Keratinocyte (primary cell): ENCODE measurements at regions not wholly inside any gene's neighbourhood (a gene's known extent, or its start where the extent isn't known, plus 50 kb on each side); places are given as distances from the start of the nearest gene placed in this dataset.

ENCODE experiments used
- DNase-seq: peaks from one replicate; pipeline ENCODE4 v3.0.0-alpha.2; 2011; ENCODE audit warnings: low read depth, missing footprints, low spot score
- FAIRE-seq: peaks from 2 replicates; lab custom pipeline; 2011; peaks lifted over from hg19 to GRCh38; lab: Jason Lieb, UNC
- H2AFZ ChIP-seq: 2 replicates; pipeline ENCODE4 v1.6.0; 2012; ENCODE audit warnings: low read length, control low read depth, inconsistent platforms; ENCODE audit not compliant: control insufficient read depth
- H3K27ac ChIP-seq: 2 replicates; pipeline ENCODE4 v1.5.1; 2011; ENCODE audit warnings: low read length; ENCODE audit not compliant: control insufficient read depth, insufficient read depth
- H3K27me3 ChIP-seq: 3 replicates; pipeline ENCODE4 v1.6.0; 2011; ENCODE audit warnings: low read length; ENCODE audit not compliant: control insufficient read depth, insufficient read depth; ENCODE audit errors: extremely low read depth
- H3K36me3 ChIP-seq, 2 experiments: 2 replicates in 1 of 2; 3 replicates in 1 of 2; pipeline ENCODE4 v1.5.1; 2011; ENCODE audit warnings: low read length in 2 of 2, mild to moderate bottlenecking in 1 of 2; ENCODE audit not compliant: control insufficient read depth in 2 of 2, insufficient read depth in 2 of 2; ENCODE audit errors: extremely low read depth in 1 of 2
- H3K4me1 ChIP-seq: 3 replicates; pipeline ENCODE4 v1.5.1; 2011; ENCODE audit warnings: low read length; ENCODE audit not compliant: control insufficient read depth, insufficient read depth; ENCODE audit errors: extremely low read depth
- H3K4me2 ChIP-seq: 3 replicates; pipeline ENCODE4 v1.6.0; 2011; ENCODE audit warnings: low read depth, low read length; ENCODE audit not compliant: control insufficient read depth, insufficient read depth; ENCODE audit errors: extremely low read depth
- H3K4me3 ChIP-seq, 3 experiments: fragments of 200-600 bp in 1 of 3; sonication (generic) in 1 of 3; 2 replicates in 2 of 3; 3 replicates in 1 of 3; pipeline ENCODE4 v1.5.1; 2011 to 2016; ENCODE audit warnings: low read length in 3 of 3, mild to moderate bottlenecking in 3 of 3, control low read depth in 2 of 3, inconsistent platforms in 1 of 3, low read depth in 1 of 3, mixed read lengths in 1 of 3, mixed run types in 1 of 3, moderate library complexity in 1 of 3; ENCODE audit not compliant: control insufficient read depth in 2 of 3, insufficient read depth in 2 of 3; ENCODE audit errors: extremely low read depth in 1 of 3
- H3K79me2 ChIP-seq: 2 replicates; pipeline ENCODE4 v1.6.0; 2012; ENCODE audit warnings: low read length; ENCODE audit not compliant: control insufficient read depth, insufficient read depth
- H3K9ac ChIP-seq: 3 replicates; pipeline ENCODE4 v1.6.0; 2011; ENCODE audit warnings: low read length; ENCODE audit not compliant: control insufficient read depth, insufficient read depth; ENCODE audit errors: extremely low read depth
- H3K9me1 ChIP-seq: 3 replicates; pipeline ENCODE4 v1.6.0; 2011; ENCODE audit warnings: low read length; ENCODE audit not compliant: control insufficient read depth, insufficient read depth; ENCODE audit errors: extremely low read depth
- H3K9me3 ChIP-seq: 2 replicates; pipeline ENCODE4 v1.5.1; 2012; ENCODE audit warnings: low read depth, low read length; ENCODE audit not compliant: control insufficient read depth
- H4K20me1 ChIP-seq: 3 replicates; pipeline ENCODE4 v1.6.0; 2011; ENCODE audit warnings: low read length; ENCODE audit not compliant: control insufficient read depth, insufficient read depth; ENCODE audit errors: extremely low read depth
- EZH2 ChIP-seq: IDR thresholded peaks from one replicate; pipeline ENCODE4 v1.6.1; 2012; ENCODE audit warnings: inconsistent platforms, mild to moderate bottlenecking, low read length, moderate library complexity
- dilution Hi-C: fragments of 300-500 bp; cut with MboI; formaldehyde crosslinking; loops from one replicate; pipeline ENCODE4 v1.7.0; 2020; ENCODE audit warnings: low sequenced_read_pairs; ENCODE audit not compliant: extremely low pct_ligation_motif_present
- TF ChIP-seq, protein P1 (sequence below), 3 experiments: IDR thresholded peaks in 1 of 3; conservative IDR thresholded peaks in 1 of 3; optimal IDR thresholded peaks in 1 of 3; 2 replicates in 2 of 3; 3 replicates in 1 of 3; pipeline versions ENCODE3 to v1.5.1; 2011; ENCODE audit warnings: low read length in 3 of 3, mild to moderate bottlenecking in 3 of 3, moderate library complexity in 2 of 3, control low read depth in 1 of 3, inconsistent platforms in 1 of 3; ENCODE audit not compliant: insufficient read depth in 2 of 3; ENCODE audit errors: extremely low read depth in 1 of 3

DNA sequence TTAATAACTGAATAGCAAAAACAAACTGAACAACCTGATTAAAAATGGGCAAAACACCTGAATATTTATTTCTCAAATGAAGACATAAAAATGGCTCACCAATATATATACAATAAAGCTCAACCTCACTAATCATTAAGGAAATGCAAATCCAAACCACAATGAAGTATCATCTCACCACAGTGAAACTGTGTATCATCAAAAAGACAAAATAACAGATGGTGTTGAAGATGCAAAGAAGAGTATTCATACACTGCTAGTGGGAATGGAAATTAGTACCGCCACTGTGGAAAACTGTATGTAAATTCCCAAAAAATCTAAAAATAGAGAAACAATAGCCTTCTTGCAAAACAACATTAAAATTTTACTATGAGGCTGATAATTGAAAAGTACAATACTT is 1660.1 kb upstream of the B3GALT2 start:
- FAIRE-seq (no peak), DNase-seq (no peak)
- no peak overlapping the region for H3K4me3 ChIP-seq
- no peaks in the 10 kb centered on the region for H3K4me1 ChIP-seq
- dilution Hi-C loops, result no loop called here
- H3K36me3 ChIP-seq, result no peaks in the 10 kb centered on the region
- no peak overlapping the region for H3K4me2 ChIP-seq
- H3K9me3 ChIP-seq, result no peaks in the 10 kb centered on the region
- no peaks in the 10 kb centered on the region for H4K20me1 ChIP-seq
- H3K9ac ChIP-seq, result no peak overlapping the region
- TF ChIP-seq EZH2, result no peak
- TF ChIP-seq, protein P1, sequence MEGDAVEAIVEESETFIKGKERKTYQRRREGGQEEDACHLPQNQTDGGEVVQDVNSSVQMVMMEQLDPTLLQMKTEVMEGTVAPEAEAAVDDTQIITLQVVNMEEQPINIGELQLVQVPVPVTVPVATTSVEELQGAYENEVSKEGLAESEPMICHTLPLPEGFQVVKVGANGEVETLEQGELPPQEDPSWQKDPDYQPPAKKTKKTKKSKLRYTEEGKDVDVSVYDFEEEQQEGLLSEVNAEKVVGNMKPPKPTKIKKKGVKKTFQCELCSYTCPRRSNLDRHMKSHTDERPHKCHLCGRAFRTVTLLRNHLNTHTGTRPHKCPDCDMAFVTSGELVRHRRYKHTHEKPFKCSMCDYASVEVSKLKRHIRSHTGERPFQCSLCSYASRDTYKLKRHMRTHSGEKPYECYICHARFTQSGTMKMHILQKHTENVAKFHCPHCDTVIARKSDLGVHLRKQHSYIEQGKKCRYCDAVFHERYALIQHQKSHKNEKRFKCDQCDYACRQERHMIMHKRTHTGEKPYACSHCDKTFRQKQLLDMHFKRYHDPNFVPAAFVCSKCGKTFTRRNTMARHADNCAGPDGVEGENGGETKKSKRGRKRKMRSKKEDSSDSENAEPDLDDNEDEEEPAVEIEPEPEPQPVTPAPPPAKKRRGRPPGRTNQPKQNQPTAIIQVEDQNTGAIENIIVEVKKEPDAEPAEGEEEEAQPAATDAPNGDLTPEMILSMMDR (optimal IDR thresholded peaks at IDR 0.05 in 1 of 3, IDR thresholded peaks at IDR 0.05 in 1 of 3, conservative IDR thresholded peaks at IDR 0.05 in 1 of 3; ENCODE audit: extremely low read depth in 1 of 3, insufficient read depth in 2 of 3, low read length in 3 of 3), result no peak
- H3K27me3 ChIP-seq, result no peaks in the 10 kb centered on the region
- H3K9me1 ChIP-seq, result no peaks in the 10 kb centered on the region
- no peak overlapping the region for H2AFZ ChIP-seq
- H3K79me2 ChIP-seq, result no peaks in the 10 kb centered on the region
- no peak overlapping the region for H3K27ac ChIP-seq

DNA sequence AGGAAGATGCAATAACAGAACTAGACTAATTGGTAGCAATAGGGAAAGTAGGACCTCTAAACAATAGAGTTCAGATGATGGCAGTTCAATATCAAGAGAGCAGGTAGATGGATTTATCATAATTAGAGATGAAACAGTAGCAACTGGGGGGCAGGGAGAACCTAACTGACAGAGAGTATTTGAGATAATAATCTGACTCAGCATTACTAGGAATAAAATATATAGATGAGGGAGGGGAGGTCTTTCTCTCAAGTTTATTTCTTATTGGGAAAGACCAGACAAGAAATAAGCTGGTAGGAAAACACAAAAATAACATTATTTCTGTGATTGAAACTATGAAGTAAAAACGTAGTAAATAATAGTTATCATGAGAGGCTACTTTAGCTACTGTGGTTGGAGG is 1656.7 kb upstream of the B3GALT2 start:
- no peak overlapping the region for H2AFZ ChIP-seq
- dilution Hi-C loops, result no loop called here

More for the DNA sequence above, 1656.7 kb upstream of the B3GALT2 start:
- no peak for FAIRE-seq
- no peaks in the 10 kb centered on the region for H3K4me1 ChIP-seq
- no peak overlapping the region for H3K4me2 ChIP-seq
- no peaks in the 10 kb centered on the region for H3K9me3 ChIP-seq
- no peaks in the 10 kb centered on the region for H3K36me3 ChIP-seq
- no peaks in the 10 kb centered on the region for H3K27me3 ChIP-seq
- no peak overlapping the region for H3K9ac ChIP-seq
- no peaks in the 10 kb centered on the region for H4K20me1 ChIP-seq
- H3K79me2 ChIP-seq, result no peaks in the 10 kb centered on the region
- DNase-seq, result no peak
- H3K4me3 ChIP-seq, result no peak overlapping the region
- H3K9me1 ChIP-seq, result no peaks in the 10 kb centered on the region
- H3K27ac ChIP-seq, result no peak overlapping the region
- TF ChIP-seq, protein P1 (optimal IDR thresholded peaks at IDR 0.05 in 1 of 3, IDR thresholded peaks at IDR 0.05 in 1 of 3, conservative IDR thresholded peaks at IDR 0.05 in 1 of 3; ENCODE audit: extremely low read depth in 1 of 3, insufficient read depth in 2 of 3, low read length in 3 of 3), result no peak
- no peak for TF ChIP-seq EZH2
